ENCODE measurements at regions not wholly inside any gene's neighbourhood (a gene's known extent, or its start where the extent isn't known, plus 50 kb on each side); places are given as distances from the start of the nearest gene placed in this dataset.
"Not testable (repeated sequence)": the region's sequence is repeated elsewhere in the genome, so short reads cannot be mapped to it uniquely, and the experiment has no call there.

DNA sequence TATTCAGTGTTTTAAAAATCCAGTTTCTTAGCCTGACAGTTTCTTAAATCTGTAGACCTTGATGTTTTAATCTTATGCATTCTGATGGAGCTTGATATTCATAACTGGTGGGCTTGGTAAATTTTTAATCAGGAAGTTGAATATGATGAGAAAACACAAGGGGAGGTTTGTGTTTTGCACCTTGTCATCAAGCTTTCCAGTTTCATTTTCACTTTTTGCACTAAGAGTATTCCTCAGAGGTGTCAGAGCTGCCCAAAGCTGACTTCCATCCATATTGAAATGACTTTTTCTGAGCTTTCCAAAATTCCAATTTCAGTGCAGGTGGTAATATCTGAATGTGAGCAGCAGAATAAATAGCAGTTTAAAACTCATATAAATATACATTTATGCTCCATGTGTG, 555.0 kb upstream of the RBFOX1 start:
- Mint-ChIP-seq H3K27me3 (no peaks in the 10 kb centered on the region), H3K9me3 (peaks cover 4 to 7% of the 10 kb centered on the region in 2 donors), H3K4me1 (no peaks in the 10 kb centered on the region), H3K27ac (no peak overlapping the region), H3K4me3 (no peak overlapping the region)
- ATAC-seq (no peak), DNase-seq (no peak)

DNA sequence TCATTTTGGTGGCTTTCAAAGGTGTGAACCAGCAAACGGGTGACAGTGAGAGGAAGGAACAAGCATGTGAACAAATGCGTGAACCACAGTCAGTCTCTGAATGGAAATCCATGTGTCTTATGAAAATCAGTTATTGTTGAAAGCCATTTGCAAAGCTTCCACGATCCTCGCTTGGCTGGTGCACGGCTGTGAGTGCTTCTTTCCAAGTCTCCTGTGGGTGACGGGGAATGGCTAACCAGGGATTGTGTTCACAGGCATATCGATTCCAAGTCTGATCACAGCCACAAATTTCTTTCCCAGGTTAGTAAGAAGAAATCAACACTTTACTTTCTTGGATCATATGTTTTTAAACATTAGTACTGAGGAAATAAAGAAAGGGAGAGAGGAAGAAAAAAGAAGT, 556.9 kb upstream of the RBFOX1 start:
- H3K4me1 Mint-ChIP-seq = no peaks in the 10 kb centered on the region
- peaks cover 4 to 7% of the 10 kb centered on the region in 2 donors for H3K9me3 Mint-ChIP-seq
- H3K27me3 Mint-ChIP-seq = no peaks in the 10 kb centered on the region
- H3K4me3 Mint-ChIP-seq = no peak overlapping the region
- H3K27ac Mint-ChIP-seq = no peak overlapping the region
- ATAC-seq = no peak
- no peak for DNase-seq

DNA sequence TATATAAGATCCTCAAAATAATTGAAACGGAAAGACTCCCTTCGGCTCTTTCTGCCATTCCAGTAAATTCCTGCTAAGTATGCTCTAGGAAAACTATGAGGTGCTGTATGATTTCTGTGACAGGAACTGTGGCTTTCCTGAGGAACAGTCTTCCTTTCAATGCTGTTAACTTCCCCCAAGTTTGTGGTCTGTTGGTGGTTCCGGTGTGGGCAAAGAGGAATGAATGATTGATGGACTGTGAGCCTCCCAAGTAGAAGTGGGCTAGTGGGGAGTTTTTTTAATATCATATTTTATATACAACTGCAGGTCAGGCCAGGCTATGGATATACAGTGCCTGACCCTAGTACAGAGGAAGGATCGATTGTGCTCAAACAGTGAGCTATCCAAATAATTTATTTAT, 560.7 kb upstream of the RBFOX1 start:
- H3K9me3 Mint-ChIP-seq = no peaks in the 10 kb centered on the region
- ATAC-seq (no peak), DNase-seq (no peak)
- H3K4me3 Mint-ChIP-seq = no peak overlapping the region
- no peak overlapping the region for H3K27ac Mint-ChIP-seq
- no peaks in the 10 kb centered on the region for H3K4me1 Mint-ChIP-seq
- no peaks in the 10 kb centered on the region for H3K27me3 Mint-ChIP-seq

- Mint-ChIP-seq H3K4me3 (no peak overlapping the region), H3K4me1 (no peaks in the 10 kb centered on the region), H3K27ac (no peak overlapping the region), H3K9me3 (peaks cover 0 to 6% of the 10 kb centered on the region in 2 donors), H3K27me3 (no peaks in the 10 kb centered on the region)
- DNase-seq (no peak), ATAC-seq (no peak)
Measured at GRCh38 chr16:6753553-6753952, 579.1 kb upstream of the RBFOX1 start.

DNA sequence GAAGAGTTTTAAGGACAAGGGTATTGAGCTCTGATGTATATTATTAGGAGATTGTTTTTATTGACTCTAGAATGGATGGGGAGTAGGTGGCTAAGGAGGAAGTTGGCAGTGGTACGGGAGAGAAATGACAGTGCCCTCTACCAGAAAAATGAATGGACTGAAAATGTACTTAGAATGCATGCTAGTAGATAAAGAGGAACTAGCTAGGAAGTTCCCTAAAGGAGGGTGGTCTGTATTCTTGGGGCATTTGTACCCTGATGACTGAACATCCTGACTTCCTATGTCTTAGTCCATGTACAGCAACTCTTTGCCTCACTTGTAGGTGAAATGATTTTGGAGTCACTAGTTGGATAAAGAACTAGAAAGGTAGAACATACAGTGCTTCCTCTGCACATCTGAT, 581.5 kb upstream of the RBFOX1 start:
- ATAC-seq (no peak), DNase-seq (no peak)
- peaks cover 0 to 5% of the 10 kb centered on the region in 2 donors for H3K9me3 Mint-ChIP-seq
- no peaks in the 10 kb centered on the region for H3K4me1 Mint-ChIP-seq
- H3K27ac Mint-ChIP-seq = no peak overlapping the region
- no peaks in the 10 kb centered on the region for H3K27me3 Mint-ChIP-seq
- H3K4me3 Mint-ChIP-seq = no peak overlapping the region

GRCh38 chr16:6749698-6750097, 582.9 kb upstream of the RBFOX1 start:
- no peak overlapping the region for H3K4me3 Mint-ChIP-seq
- H3K27ac Mint-ChIP-seq = peak overlapping the region in 1 of 2 donors; percentile 31
- H3K4me1 Mint-ChIP-seq = no peaks in the 10 kb centered on the region
- no peaks in the 10 kb centered on the region for H3K27me3 Mint-ChIP-seq
- DNase-seq (no peak), ATAC-seq (no peak)
- peaks cover 0 to 8% of the 10 kb centered on the region in 2 donors for H3K9me3 Mint-ChIP-seq

GRCh38 chr16:6736302-6736701, 596.3 kb upstream of the RBFOX1 start:
- DNase-seq, H3K27me3 Mint-ChIP-seq, ATAC-seq, H3K4me3 Mint-ChIP-seq, H3K4me1 Mint-ChIP-seq, H3K27ac Mint-ChIP-seq: not testable (repeated sequence)
- H3K9me3 Mint-ChIP-seq = peaks cover 7 to 20% of the 10 kb centered on the region in 2 donors

DNA sequence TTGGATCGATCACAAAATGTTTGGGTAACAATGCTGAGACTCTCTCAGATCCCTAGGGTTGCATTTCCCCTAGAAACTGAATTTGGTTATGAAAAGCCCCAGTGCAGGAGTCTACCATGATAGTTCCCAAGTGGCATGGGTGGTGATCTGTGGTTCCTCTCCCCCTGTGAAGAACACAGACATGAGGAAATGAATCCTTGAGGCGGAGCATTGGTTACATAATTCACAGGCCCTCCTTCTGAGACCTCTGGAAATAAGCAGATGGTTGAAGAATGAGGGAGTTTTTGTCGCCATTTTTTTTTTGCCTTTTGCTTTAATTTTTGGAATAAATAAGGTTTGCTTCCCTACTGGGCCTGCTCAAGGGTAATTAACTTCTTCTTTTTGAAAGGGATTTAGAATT, 597.0 kb upstream of the RBFOX1 start:
- ATAC-seq (no peak), DNase-seq (no peak)
- Mint-ChIP-seq H3K4me3 (no peak overlapping the region), H3K27ac (no peak overlapping the region), H3K9me3 (peaks cover 7 to 20% of the 10 kb centered on the region in 2 donors), H3K4me1 (no peaks in the 10 kb centered on the region), H3K27me3 (no peaks in the 10 kb centered on the region)

DNA sequence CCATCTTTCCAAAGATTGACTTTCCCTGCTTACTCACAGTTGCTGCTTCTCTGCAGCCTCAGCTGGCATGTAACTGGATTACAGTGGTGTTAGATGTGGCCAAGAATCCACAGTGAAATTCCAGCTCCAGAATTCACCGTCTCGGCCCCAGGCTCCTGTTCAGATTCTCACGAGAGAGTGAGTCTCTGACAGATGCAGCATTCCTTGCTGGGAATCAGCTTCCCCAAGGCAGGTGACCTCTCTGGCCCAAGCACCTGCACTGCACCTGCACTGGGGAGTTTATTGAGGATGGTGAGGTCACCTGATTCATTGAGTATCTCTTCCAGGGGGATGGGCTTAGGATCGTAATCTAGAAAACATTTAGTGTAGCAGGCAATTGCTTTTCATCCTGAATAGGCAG, 600.5 kb upstream of the RBFOX1 start:
- DNase-seq = no peak
- Mint-ChIP-seq H3K27ac (no peak overlapping the region), H3K9me3 (peaks cover 0 to 5% of the 10 kb centered on the region in 2 donors), H3K4me1 (no peaks in the 10 kb centered on the region), H3K27me3 (no peaks in the 10 kb centered on the region), H3K4me3 (no peak overlapping the region)
- ATAC-seq = no peak

- Mint-ChIP-seq H3K27me3 (no peaks in the 10 kb centered on the region), H3K9me3 (peaks cover 0 to 1% of the 10 kb centered on the region in 2 donors), H3K27ac (no peak overlapping the region), H3K4me1 (no peaks in the 10 kb centered on the region), H3K4me3 (no peak overlapping the region)
- ATAC-seq (no peak), DNase-seq (no peak)
Measured at GRCh38 chr16:6728381-6728780, 604.3 kb upstream of the RBFOX1 start.

GRCh38 chr16:6726621-6727020, 606.0 kb upstream of the RBFOX1 start:
- Mint-ChIP-seq H3K4me1 (no peaks in the 10 kb centered on the region), H3K27ac (no peak overlapping the region), H3K4me3 (no peak overlapping the region), H3K27me3 (no peaks in the 10 kb centered on the region), H3K9me3 (peaks cover 0 to 9% of the 10 kb centered on the region in 2 donors)
- DNase-seq = no peak
- no peak for ATAC-seq

GRCh38 chr16:6725634-6726331, 606.9 kb upstream of the RBFOX1 start:
- Mint-ChIP-seq H3K27me3 (no peaks in the 10 kb centered on the region), H3K4me1 (no peaks in the 10 kb centered on the region), H3K4me3 (no peak overlapping the region), H3K27ac (no peak overlapping the region), H3K9me3 (peaks cover 0 to 9% of the 10 kb centered on the region in 2 donors)
- DNase-seq (no peak), ATAC-seq (no peak)

DNA sequence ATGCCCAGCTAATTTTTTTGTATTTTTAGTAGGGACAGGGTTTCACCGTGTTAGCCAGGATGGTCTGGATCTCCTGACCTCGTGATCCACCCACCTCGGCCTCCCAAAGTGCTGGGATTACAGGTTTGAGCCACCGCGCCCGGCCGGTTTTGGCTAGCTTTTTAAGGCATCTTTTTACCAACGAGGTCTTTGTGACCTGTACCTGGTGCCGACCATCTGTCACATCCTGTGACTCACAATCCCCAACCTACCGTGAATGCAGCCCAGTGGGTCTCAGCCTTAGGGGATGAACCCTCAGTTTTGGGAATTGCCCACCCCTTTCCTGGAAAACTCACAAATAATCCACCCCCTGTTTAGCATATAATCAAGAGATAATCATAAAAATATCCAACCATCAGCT, 607.4 kb upstream of the RBFOX1 start:
- not testable (repeated sequence) for H3K4me3 Mint-ChIP-seq, DNase-seq, H3K4me1 Mint-ChIP-seq, ATAC-seq, H3K27ac Mint-ChIP-seq, H3K27me3 Mint-ChIP-seq
- H3K9me3 Mint-ChIP-seq = peaks cover 0 to 15% of the 10 kb centered on the region in 2 donors

- peaks cover 7 to 22% of the 10 kb centered on the region in 2 donors for H3K9me3 Mint-ChIP-seq
- no peaks in the 10 kb centered on the region for H3K27me3 Mint-ChIP-seq
- ATAC-seq = no peak
- no peaks in the 10 kb centered on the region for H3K4me1 Mint-ChIP-seq
- H3K4me3 Mint-ChIP-seq = no peak overlapping the region
- no peak overlapping the region for H3K27ac Mint-ChIP-seq
- no peak for DNase-seq
Measured at GRCh38 chr16:6722786-6723185, 609.9 kb upstream of the RBFOX1 start.

- Mint-ChIP-seq H3K27me3 (no peaks in the 10 kb centered on the region), H3K4me1 (no peaks in the 10 kb centered on the region), H3K27ac (no peak overlapping the region), H3K9me3 (peaks cover 32 to 33% of the 10 kb centered on the region in 2 donors), H3K4me3 (no peak overlapping the region)
- DNase-seq (no peak), ATAC-seq (no peak)
Measured at GRCh38 chr16:6714510-6714909, 618.1 kb upstream of the RBFOX1 start.

GRCh38 chr16:6709736-6710135, 622.9 kb upstream of the RBFOX1 start:
- Mint-ChIP-seq H3K27ac (no peak overlapping the region), H3K4me1 (no peaks in the 10 kb centered on the region), H3K27me3 (no peaks in the 10 kb centered on the region), H3K4me3 (no peak overlapping the region), H3K9me3 (peaks cover 29 to 34% of the 10 kb centered on the region in 2 donors)
- DNase-seq (no peak), ATAC-seq (no peak)
